ENCODE measurements at regions not wholly inside any gene's neighbourhood (a gene's known extent, or its start where the extent isn't known, plus 50 kb on each side); places are given as distances from the start of the nearest gene placed in this dataset.

DNA sequence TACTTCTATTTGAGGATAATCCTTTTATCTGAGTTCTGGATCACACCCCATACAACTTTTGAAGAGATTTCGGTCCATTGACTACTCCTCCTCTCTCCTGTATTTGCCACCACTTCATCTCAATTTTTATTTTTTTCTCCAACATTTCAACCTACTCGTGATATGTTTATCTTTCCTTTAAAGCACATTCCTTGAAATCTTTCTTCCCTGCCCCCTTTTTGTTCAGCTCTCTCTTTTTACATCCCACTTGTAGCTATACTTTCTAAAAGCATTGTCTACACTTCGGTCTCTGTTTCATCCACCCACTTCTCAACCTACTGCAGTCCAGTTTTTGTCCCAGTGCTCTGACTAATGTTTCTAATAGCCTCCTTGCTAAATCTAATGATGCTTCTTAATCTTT is 299.4 kb downstream of the PSAT1 start:
- TF ChIP-seq POLR2A (IDR thresholded peaks at IDR 0.05) (no peak), POLR2AphosphoS5 (IDR thresholded peaks at IDR 0.05) (no peak)
- TF ChIP-seq, protein P1, sequence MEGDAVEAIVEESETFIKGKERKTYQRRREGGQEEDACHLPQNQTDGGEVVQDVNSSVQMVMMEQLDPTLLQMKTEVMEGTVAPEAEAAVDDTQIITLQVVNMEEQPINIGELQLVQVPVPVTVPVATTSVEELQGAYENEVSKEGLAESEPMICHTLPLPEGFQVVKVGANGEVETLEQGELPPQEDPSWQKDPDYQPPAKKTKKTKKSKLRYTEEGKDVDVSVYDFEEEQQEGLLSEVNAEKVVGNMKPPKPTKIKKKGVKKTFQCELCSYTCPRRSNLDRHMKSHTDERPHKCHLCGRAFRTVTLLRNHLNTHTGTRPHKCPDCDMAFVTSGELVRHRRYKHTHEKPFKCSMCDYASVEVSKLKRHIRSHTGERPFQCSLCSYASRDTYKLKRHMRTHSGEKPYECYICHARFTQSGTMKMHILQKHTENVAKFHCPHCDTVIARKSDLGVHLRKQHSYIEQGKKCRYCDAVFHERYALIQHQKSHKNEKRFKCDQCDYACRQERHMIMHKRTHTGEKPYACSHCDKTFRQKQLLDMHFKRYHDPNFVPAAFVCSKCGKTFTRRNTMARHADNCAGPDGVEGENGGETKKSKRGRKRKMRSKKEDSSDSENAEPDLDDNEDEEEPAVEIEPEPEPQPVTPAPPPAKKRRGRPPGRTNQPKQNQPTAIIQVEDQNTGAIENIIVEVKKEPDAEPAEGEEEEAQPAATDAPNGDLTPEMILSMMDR (IDR thresholded peaks at IDR 0.05): no peak
